GM18520 (cell line): ENCODE measurements at regions not wholly inside any gene's neighbourhood (a gene's known extent, or its start where the extent isn't known, plus 50 kb on each side); places are given as distances from the start of the nearest gene placed in this dataset.

Experiments
- ATAC-seq: cut with Tn5 transposase; IDR thresholded peaks from one replicate; pipeline ENCODE4 v1.9.1; 2021; ENCODE audit not compliant: unreplicated experiment

- ATAC-seq: no peak
These were observed 132.4 kb downstream of the RAB11FIP2 start for GRCh38 chr10:117914334-117914733.

GRCh38 chr10:117920956-117921355 is 125.8 kb downstream of the RAB11FIP2 start:
- no peak for ATAC-seq

GRCh38 chr10:117921421-117921820 is 125.3 kb downstream of the RAB11FIP2 start:
- ATAC-seq: no peak

- no peak for ATAC-seq
These were observed 121.9 kb downstream of the RAB11FIP2 start for GRCh38 chr10:117924820-117925219.

- ATAC-seq: no peak
These were observed 121.4 kb downstream of the RAB11FIP2 start for GRCh38 chr10:117925369-117925768.

GRCh38 chr10:117926491-117926890 is 120.2 kb downstream of the RAB11FIP2 start:
- no peak for ATAC-seq

GRCh38 chr10:117927332-117927731 is 119.4 kb downstream of the RAB11FIP2 start:
- ATAC-seq: no peak

- ATAC-seq: no peak
These were observed 118.9 kb downstream of the RAB11FIP2 start for GRCh38 chr10:117927871-117928270.

- ATAC-seq: no peak
These were observed 118.5 kb downstream of the RAB11FIP2 start for GRCh38 chr10:117928281-117928680.

- no peak for ATAC-seq
These were observed 118.0 kb downstream of the RAB11FIP2 start for GRCh38 chr10:117928741-117929140.

GRCh38 chr10:117929327-117930067 is 117.2 kb downstream of the RAB11FIP2 start:
- no peak for ATAC-seq

- ATAC-seq: no peak
These were observed 115.7 kb downstream of the RAB11FIP2 start for GRCh38 chr10:117931078-117931477.

- ATAC-seq: no peak
These were observed 113.7 kb downstream of the RAB11FIP2 start for GRCh38 chr10:117933036-117933435.

GRCh38 chr10:117934477-117934876 is 112.3 kb downstream of the RAB11FIP2 start:
- no peak for ATAC-seq

GRCh38 chr10:117936141-117936540 is 110.6 kb downstream of the RAB11FIP2 start:
- ATAC-seq: no peak

GRCh38 chr10:117936566-117936965 is 110.2 kb downstream of the RAB11FIP2 start:
- no peak for ATAC-seq

- no peak for ATAC-seq
These were observed 109.8 kb downstream of the RAB11FIP2 start for GRCh38 chr10:117936976-117937375.

- ATAC-seq: no peak
These were observed 108.6 kb downstream of the RAB11FIP2 start for GRCh38 chr10:117938104-117938503.

- ATAC-seq: no peak
These were observed 104.5 kb downstream of the RAB11FIP2 start for GRCh38 chr10:117942226-117942625.

- ATAC-seq: no peak
These were observed 101.9 kb downstream of the RAB11FIP2 start for GRCh38 chr10:117944676-117945447.

- no peak for ATAC-seq
These were observed 101.1 kb downstream of the RAB11FIP2 start for GRCh38 chr10:117945651-117946050.

GRCh38 chr10:117946525-117947070 is 100.1 kb downstream of the RAB11FIP2 start:
- no peak for ATAC-seq
